Loucy (cell line): ENCODE measurements at regions not wholly inside any gene's neighbourhood (a gene's known extent, or its start where the extent isn't known, plus 50 kb on each side); places are given as distances from the start of the nearest gene placed in this dataset.

Source experiments
- H2AFZ ChIP-seq: fragments of 200-600 bp; sonication (generic); 2 replicates; pipeline ENCODE4 v1.6.0; 2016; ENCODE audit warnings: antibody characterized with exemption, mild to moderate bottlenecking, low read length, moderate library complexity
- H3F3A ChIP-seq: fragments of 200-600 bp; 2 replicates; pipeline ENCODE4 v1.6.0; 2016; ENCODE audit warnings: antibody characterized with exemption, low read depth, mild to moderate bottlenecking
- H3K27me3 ChIP-seq: fragments of 200-600 bp; sonication (generic); 2 replicates; pipeline ENCODE4 v1.6.1; 2014; ENCODE audit warnings: low read length, mild to moderate bottlenecking; ENCODE audit not compliant: insufficient read depth, poor library complexity, severe bottlenecking
- H3K36me3 ChIP-seq: fragments of 200-600 bp; sonication (generic); 2 replicates; pipeline ENCODE4 v1.6.1; 2016; ENCODE audit warnings: low read length; ENCODE audit not compliant: insufficient read depth
- H3K4me1 ChIP-seq: fragments of 200-600 bp; sonication (generic); 2 replicates; pipeline ENCODE4 v1.5.1; 2014; ENCODE audit warnings: low read length, mild to moderate bottlenecking; ENCODE audit not compliant: insufficient read depth, poor library complexity, severe bottlenecking
- H3K4me2 ChIP-seq: fragments of 200-600 bp; sonication (generic); 2 replicates; pipeline ENCODE4 v1.6.0; 2014; ENCODE audit warnings: antibody characterized with exemption, low read length, low read depth, mild to moderate bottlenecking; ENCODE audit not compliant: poor library complexity, severe bottlenecking
- H3K4me3 ChIP-seq: fragments of 200-600 bp; sonication (generic); 2 replicates; pipeline ENCODE4 v1.5.1; 2014; ENCODE audit warnings: low read length, mild to moderate bottlenecking, mixed read lengths; ENCODE audit not compliant: poor library complexity, severe bottlenecking
- H3K79me2 ChIP-seq: fragments of 200-600 bp; sonication (generic); 2 replicates; pipeline ENCODE4 v1.6.1; 2014; ENCODE audit warnings: low read length; ENCODE audit not compliant: insufficient read depth
- H3K9ac ChIP-seq: fragments of 200-600 bp; sonication (generic); 2 replicates; pipeline ENCODE4 v1.6.0; 2014; ENCODE audit warnings: mild to moderate bottlenecking, low read depth, low read length, moderate library complexity; ENCODE audit not compliant: poor library complexity, severe bottlenecking
- H3K9me2 ChIP-seq: fragments of 200-600 bp; sonication (generic); replicated peaks from 2 replicates; pipeline ENCODE4 v1.6.1; 2016; ENCODE audit warnings: low read depth, low read length, mixed read lengths
- H3K9me3 ChIP-seq: fragments of 200-600 bp; sonication (generic); 2 replicates; pipeline ENCODE4 v1.6.1; 2014; ENCODE audit warnings: mild to moderate bottlenecking, antibody characterized with exemption, low read length, low read depth; ENCODE audit not compliant: insufficient read depth
- H4K20me1 ChIP-seq: fragments of 200-600 bp; sonication (generic); 2 replicates; pipeline ENCODE4 v1.6.0; 2014; ENCODE audit warnings: antibody characterized with exemption, low read length, mild to moderate bottlenecking; ENCODE audit not compliant: insufficient read depth, poor library complexity, severe bottlenecking
- CTCF ChIP-seq: fragments of 200-600 bp; sonication (generic); conservative IDR thresholded peaks from 2 replicates; pipeline ENCODE4 v1.5.1; 2014; ENCODE audit warnings: mild to moderate bottlenecking, antibody characterized with exemption, low read length
- EZH2phosphoT487 ChIP-seq: fragments of 200-600 bp; IDR thresholded peaks from 2 replicates; pipeline ENCODE4 v1.6.1; 2018; ENCODE audit warnings: antibody characterized with exemption, mild to moderate bottlenecking, moderate library complexity, borderline replicate concordance

DNA sequence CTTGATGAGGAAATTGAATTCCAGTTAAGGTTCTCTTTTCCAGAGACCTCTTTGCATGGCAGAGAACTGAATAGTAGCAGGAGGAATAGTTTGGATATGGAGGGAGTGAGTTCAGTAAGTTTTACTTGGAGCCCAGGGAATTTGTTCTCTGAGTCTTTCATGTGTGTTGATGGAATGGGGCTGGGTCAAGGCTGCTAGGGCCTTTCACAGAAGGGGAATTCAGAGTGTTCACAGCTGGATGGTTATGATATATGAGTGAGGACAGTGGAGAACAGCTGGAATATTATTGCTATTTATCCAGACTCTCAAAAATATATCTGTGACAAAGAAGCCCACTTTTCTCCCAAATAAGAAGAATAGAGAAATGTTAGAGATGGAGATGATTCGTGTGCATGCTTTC is 372.8 kb downstream of the PLK2 start:
- no peaks in the 10 kb centered on the region for H3K27me3 ChIP-seq
- no peak overlapping the region for H3K9ac ChIP-seq
- no peaks in the 10 kb centered on the region for H3F3A ChIP-seq
- H2AFZ ChIP-seq: peak overlapping the region; percentile 62; the same call in 1 of the 2 replicates
- H3K9me3 ChIP-seq: no peaks in the 10 kb centered on the region
- no peak overlapping the region for H3K4me3 ChIP-seq
- H3K9me2 ChIP-seq: no peaks in the 10 kb centered on the region
- no peaks in the 10 kb centered on the region for H4K20me1 ChIP-seq
- H3K79me2 ChIP-seq: no peaks in the 10 kb centered on the region
- no peak overlapping the region for H3K4me2 ChIP-seq
- TF ChIP-seq CTCF: no peak
- no peak for TF ChIP-seq EZH2phosphoT487
- no peaks in the 10 kb centered on the region for H3K36me3 ChIP-seq
- H3K4me1 ChIP-seq: peaks cover 19% of the 10 kb centered on the region

GRCh38 chr5:58085800-58086199 is 374.1 kb downstream of the PLK2 start:
- no peak overlapping the region for H3K9ac ChIP-seq
- H3K27me3 ChIP-seq: no peaks in the 10 kb centered on the region
- H3K79me2 ChIP-seq: no peaks in the 10 kb centered on the region
- H4K20me1 ChIP-seq: no peaks in the 10 kb centered on the region
- no peaks in the 10 kb centered on the region for H3K36me3 ChIP-seq
- H2AFZ ChIP-seq: no peak overlapping the region
- no peak overlapping the region for H3K4me3 ChIP-seq
- H3F3A ChIP-seq: no peaks in the 10 kb centered on the region
- no peaks in the 10 kb centered on the region for H3K9me2 ChIP-seq
- no peak overlapping the region for H3K4me2 ChIP-seq
- TF ChIP-seq CTCF (no peak), EZH2phosphoT487 (no peak)
- peaks cover 19% of the 10 kb centered on the region for H3K4me1 ChIP-seq
- H3K9me3 ChIP-seq: no peaks in the 10 kb centered on the region

DNA sequence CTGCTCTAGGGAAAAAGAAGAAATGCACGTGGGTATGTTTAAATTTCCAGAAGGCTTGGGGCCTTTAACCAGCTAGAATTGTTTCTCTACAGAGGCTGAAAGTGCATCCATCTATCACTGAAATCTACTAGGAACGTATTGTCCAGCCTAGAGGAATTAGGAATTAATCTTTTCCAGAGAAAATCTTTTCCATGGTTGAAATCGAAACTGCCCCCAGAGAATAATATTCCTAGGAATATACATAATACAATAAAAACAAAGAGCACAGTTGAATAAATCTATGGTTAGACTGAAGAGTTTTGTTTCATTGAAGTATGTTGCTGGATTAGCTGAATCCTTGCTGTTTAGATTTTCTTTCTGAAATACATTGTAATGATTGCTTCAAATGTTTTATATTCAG is 378.5 kb downstream of the PLK2 start:
- no peak overlapping the region for H3K4me2 ChIP-seq
- no peaks in the 10 kb centered on the region for H3K9me3 ChIP-seq
- no peaks in the 10 kb centered on the region for H3K27me3 ChIP-seq
- peaks cover 9% of the 10 kb centered on the region for H3K4me1 ChIP-seq
- no peaks in the 10 kb centered on the region for H3K9me2 ChIP-seq
- H3K36me3 ChIP-seq: no peaks in the 10 kb centered on the region
- no peaks in the 10 kb centered on the region for H3K79me2 ChIP-seq
- H3K4me3 ChIP-seq: no peak overlapping the region
- H2AFZ ChIP-seq: no peak overlapping the region
- TF ChIP-seq CTCF (no peak), EZH2phosphoT487 (no peak)
- H3K9ac ChIP-seq: no peak overlapping the region
- no peaks in the 10 kb centered on the region for H4K20me1 ChIP-seq
- H3F3A ChIP-seq: no peaks in the 10 kb centered on the region
